Kidney tubule cell (primary cell): ENCODE measurements at regions not wholly inside any gene's neighbourhood (a gene's known extent, or its start where the extent isn't known, plus 50 kb on each side); places are given as distances from the start of the nearest gene placed in this dataset.
"Not testable (repeated sequence)": the region's sequence is repeated elsewhere in the genome, so short reads cannot be mapped to it uniquely, and the experiment has no call there.

ENCODE experiments used
- DNase-seq: peaks from one replicate; pipeline ENCODE4 v3.0.0-alpha.2; 2018; ENCODE audit warnings: low spot score

DNA sequence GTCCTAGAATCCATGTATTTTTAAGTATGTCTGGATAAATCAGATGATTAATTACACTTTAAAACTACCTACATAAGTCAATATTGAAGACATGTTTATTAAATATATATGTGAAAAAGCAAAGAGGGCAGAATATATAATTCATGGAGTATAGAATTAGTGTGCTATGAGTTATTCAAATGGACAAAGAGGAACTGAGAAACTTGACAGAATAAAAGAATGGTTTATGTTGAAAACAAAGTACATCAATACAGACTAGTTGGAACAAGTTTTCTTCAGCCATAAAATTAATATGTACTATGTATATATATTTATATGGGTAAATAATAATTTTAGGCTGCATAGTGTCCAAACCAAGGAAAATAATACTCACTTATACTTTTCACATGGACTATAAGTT lies 173.5 kb downstream of the NPFFR2 start:
- no peak for DNase-seq

DNA sequence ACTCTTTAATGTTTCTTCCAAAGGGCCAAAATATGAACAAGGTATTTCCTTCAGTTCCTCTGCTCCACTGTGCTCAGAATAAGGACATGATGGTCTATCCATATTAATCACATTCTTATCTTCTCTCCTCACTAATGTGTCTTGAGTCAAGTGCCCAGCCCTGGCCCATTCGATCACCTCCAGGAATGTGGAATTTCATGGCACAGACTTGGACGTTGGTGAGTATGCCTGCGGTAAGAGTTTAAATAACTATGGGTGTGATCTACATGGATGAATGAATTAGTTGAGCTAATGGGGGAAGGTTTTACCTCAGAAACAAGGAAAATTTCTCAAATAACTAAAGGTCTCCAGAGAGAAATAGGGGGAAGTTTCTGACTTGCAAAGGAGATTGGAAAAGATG lies 174.0 kb downstream of the NPFFR2 start:
- peak; percentile 95 for DNase-seq

DNA sequence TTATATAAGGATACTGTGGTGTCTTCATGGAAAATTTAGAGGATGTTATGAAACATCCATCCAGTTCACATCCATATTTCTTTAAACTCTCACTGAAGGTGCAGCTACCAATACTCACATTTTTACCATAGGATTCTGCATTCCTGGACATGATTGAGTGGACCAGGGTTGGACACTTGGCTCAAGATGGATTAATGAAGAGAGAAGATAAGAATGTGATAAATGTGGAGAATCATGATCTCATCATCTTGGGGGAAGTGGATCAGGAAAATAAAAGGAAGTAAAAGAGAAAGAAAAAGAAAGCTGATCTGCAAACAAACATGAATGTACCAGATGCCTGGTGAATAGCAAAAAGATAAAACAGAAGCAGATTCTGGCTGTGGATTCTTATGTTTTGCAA lies 175.4 kb downstream of the NPFFR2 start:
- DNase-seq, result peak; percentile 87

DNA sequence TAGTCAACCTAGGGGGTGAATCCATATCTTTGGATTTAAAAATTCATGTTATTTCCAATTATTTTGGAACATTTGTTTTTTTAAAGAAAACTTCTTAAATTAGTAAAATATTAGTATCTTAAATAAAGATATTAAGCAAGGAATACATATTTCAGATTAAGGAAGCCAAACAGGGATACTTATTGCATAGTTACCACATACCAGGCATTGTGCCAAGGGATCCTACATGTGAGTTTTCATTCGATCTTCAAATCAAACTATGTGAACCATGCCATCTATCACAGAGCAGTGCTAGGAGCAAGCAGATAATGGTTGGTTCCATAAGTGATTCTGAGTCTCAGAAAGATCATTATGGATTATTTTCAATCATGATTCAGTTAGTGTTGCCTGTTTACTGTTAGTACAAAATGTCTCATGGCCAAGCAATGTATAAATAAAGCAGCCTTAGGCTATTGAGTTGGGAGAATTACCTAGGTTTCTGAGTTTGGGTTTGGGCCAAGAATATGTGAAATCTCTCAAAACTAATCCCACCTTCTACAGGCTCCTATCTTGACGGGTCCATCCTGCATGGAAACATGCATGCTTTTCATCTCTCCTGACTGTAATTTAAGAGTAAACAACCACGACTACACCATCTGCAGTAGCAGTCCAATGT lies 176.7 kb downstream of the NPFFR2 start:
- peak; percentile 30 for DNase-seq

DNA sequence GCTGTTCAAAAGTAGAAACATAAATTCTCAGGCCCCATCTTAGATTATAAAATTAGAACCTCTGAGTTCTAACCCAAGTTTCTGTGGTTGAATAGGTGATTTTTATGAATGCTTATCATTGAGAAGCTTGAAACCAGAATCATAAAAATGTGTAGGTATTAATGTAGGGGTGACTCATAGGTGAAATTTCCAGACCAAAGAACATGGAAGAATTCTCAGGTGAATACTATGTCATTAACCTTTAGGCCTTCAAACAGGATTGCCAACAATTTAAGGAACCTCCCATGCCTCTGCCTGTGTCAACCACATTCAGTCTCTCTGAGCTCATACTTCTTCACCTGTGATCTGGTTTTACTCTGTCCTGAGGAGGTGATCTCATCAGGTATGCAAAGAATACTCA lies 177.8 kb downstream of the NPFFR2 start:
- peak; percentile 92 for DNase-seq

DNA sequence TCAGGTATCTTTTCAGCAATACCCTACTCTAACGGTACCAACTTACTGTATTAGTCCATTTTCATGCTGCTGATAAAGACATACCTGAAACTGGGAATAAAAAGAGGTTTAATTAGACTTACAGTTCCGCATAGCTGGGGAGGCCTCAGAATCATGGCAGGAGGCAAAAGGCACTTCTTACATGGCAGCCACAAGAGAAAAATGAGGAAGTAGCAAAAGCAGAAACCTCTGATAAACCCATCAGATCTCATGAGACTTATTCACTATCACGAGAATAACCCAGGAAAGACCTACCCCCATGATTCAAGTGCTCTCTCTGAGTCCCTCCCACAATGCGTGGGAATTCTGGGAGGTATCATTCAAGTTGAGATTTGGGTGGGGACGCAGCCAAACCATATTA lies 182.0 kb downstream of the NPFFR2 start:
- DNase-seq, result not testable (repeated sequence)

DNA sequence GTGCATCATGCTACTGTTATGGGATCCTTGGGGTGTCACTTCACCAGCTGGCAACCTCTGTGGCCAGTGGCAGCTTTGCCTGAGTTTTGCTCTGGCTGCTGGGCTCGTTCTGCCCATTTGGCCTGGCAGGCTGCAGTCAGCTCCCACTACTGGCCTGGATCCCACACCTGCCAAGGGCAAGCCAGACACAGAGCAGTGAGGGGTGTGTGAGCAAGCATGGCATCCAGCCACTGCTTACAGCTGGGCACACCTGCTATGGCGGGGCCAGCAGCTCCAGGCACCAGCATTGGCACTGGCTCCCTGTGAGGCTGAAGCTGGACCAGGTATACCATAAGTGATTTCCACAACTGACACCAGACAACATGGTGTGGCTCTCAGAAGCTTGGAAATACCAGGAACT lies 183.4 kb downstream of the NPFFR2 start:
- no peak for DNase-seq

DNA sequence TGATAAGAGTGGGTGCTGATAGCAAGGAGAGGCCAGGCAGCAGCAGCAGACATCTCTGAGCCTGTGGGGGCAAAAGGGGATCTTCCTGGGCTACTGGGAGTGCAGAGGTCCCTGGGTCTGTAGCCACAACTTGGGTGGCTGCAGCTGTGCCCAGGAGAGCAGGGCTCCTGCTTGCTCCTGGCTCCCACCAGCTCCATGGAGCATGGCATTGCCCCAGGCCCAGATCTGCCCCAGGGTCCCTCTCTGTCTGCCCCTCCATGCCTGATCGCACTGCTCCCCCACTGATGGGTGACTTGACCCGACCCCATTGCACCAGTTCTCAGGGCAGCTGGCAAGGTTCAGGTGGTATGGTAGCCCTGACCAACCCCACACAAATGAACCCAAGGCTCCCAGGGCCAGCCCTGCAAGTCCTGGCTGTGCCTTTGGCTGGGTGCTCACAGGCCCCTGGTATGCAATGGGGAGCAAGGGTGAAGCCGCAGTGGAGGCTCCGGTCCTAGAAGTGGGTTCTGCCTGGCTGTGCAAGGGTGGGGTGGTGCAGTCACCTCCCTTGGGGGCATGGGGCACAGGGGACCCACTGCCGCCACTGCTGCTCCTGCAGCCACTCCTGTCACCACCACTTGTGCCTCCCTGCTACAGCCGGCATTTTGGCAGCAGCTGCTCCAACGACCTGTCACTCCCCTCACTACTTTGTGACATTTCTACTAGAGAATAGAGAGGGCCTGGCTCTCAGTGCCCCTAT lies 184.9 kb downstream of the NPFFR2 start:
- no peak for DNase-seq

DNA sequence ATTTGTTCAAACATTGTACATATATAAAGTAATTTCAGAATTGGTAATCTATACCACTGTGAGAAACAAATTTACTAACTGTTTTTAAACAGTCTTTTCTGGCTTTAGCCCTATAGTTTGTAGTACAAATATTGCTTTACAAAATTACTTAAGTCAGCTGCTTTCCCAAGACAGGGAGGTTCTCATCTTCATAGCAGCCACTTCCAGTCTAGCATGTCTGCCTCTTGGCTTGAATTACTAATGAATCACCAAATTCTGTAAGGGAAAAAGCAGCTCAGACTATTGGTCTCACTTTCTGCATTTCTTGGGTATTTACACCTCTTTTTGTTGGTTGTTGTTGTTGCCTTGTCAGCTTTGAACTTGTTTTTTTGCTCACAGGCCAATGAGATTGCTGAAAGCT lies 187.2 kb downstream of the NPFFR2 start:
- peak; percentile 40 for DNase-seq
